ENCODE measurements at regions not wholly inside any gene's neighbourhood (a gene's known extent, or its start where the extent isn't known, plus 50 kb on each side); places are given as distances from the start of the nearest gene placed in this dataset.

DNA sequence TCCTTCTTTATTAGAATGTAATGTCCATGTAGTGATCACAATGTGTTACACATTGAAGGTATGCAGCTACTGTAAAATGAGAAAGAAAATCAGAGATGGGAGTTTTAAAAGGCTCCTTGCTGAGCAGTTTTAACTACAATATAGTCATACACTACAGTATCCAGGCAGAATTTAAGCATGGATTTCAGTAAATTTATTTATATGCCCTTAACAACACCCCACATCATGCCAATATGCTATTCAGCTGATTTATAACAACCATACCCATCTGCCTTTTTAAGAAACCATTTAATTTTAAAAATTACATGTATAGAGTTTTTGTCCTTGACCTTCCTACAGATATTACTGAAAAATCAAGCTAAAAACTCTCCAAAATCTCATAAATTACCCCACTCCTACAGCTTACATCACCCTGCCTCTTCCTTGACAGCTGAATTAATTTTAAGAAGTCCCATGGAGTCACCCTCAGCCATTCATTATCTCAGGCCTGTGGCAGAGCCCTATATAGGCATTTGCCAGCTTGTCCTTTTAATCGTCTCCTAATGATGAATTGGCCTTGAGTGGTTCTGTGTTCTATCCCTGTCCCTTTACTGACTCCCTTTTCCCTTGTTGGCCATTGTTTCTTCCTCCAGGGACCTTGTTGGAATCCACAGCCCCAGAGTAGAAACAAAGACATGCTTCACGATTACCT, 797.6 kb upstream of the ARRDC4 start:
- WGBS, 2 donors, result 71 to 75% methylated on average over 2 of the region's 2 CpGs
- no peaks in the 10 kb centered on the region for H3K9me3 ChIP-seq (ENCODE audit: control insufficient read depth in 4 of 4, insufficient read depth in 3 of 4, low read length in 3 of 4)
- H3K4me1 ChIP-seq (ENCODE audit: control insufficient read depth in 5 of 5, insufficient read depth in 5 of 5, low read length in 5 of 5), result peaks cover 0 to 17% (median 0%) of the 10 kb centered on the region in 5 donors
- H3K9ac ChIP-seq (ENCODE audit: insufficient read depth in 1 of 2, low read length in 2 of 2), result no peak overlapping the region
- TF ChIP-seq, protein P1, sequence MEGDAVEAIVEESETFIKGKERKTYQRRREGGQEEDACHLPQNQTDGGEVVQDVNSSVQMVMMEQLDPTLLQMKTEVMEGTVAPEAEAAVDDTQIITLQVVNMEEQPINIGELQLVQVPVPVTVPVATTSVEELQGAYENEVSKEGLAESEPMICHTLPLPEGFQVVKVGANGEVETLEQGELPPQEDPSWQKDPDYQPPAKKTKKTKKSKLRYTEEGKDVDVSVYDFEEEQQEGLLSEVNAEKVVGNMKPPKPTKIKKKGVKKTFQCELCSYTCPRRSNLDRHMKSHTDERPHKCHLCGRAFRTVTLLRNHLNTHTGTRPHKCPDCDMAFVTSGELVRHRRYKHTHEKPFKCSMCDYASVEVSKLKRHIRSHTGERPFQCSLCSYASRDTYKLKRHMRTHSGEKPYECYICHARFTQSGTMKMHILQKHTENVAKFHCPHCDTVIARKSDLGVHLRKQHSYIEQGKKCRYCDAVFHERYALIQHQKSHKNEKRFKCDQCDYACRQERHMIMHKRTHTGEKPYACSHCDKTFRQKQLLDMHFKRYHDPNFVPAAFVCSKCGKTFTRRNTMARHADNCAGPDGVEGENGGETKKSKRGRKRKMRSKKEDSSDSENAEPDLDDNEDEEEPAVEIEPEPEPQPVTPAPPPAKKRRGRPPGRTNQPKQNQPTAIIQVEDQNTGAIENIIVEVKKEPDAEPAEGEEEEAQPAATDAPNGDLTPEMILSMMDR (IDR thresholded peaks at IDR 0.05; ENCODE audit: control extremely low read depth, extremely low read depth), result no peak
- no peak overlapping the region for H3K27ac ChIP-seq (ENCODE audit: low read depth in 1 of 2, low read length in 1 of 2)
- DNase-seq, result no peak
- no peaks in the 10 kb centered on the region for H3K27me3 ChIP-seq (ENCODE audit: control insufficient read depth in 3 of 3, insufficient read depth in 3 of 3, low read length in 2 of 3)
- ATAC-seq (ENCODE audit: insufficient read depth, low FRiP score), result no peak
- H3K36me3 ChIP-seq (ENCODE audit: control insufficient read depth in 4 of 4, insufficient read depth in 4 of 4, low read length in 4 of 4), result no peaks in the 10 kb centered on the region
- no peak overlapping the region for H3K4me3 ChIP-seq

DNA sequence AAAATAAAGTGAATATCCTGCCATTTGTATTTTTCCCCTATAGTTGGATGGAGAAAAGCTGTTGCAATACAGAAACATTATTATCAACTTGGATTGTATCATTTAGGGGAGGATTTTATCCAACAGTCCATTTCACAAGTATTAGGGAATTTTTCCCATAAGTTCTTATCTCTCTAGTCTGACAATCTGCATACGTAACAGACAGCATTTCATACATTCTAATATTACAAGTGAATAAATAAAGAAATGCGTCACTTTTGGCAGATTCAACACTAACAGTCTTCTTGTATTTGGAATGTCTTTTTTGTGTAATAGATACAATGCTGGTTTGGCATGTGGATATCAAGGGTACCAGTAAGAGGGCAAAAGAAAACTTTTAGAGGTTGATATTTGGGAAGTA, 795.3 kb upstream of the ARRDC4 start:
- no peak overlapping the region for H3K9ac ChIP-seq (ENCODE audit: insufficient read depth in 1 of 2, low read length in 2 of 2)
- no peaks in the 10 kb centered on the region for H3K36me3 ChIP-seq (ENCODE audit: control insufficient read depth in 4 of 4, insufficient read depth in 4 of 4, low read length in 4 of 4)
- TF ChIP-seq, protein P1 (IDR thresholded peaks at IDR 0.05; ENCODE audit: control extremely low read depth, extremely low read depth), result no peak
- DNase-seq (peak in 2 of 3 donors; percentile 72 to 75), ATAC-seq (ENCODE audit: insufficient read depth, low FRiP score) (no peak)
- no peaks in the 10 kb centered on the region for H3K9me3 ChIP-seq (ENCODE audit: control insufficient read depth in 4 of 4, insufficient read depth in 3 of 4, low read length in 3 of 4)
- WGBS, 2 donors, result 79 to 90% methylated on average over 2 of the region's 2 CpGs
- peaks cover 0 to 17% (median 0%) of the 10 kb centered on the region in 5 donors for H3K4me1 ChIP-seq (ENCODE audit: control insufficient read depth in 5 of 5, insufficient read depth in 5 of 5, low read length in 5 of 5)
- H3K27me3 ChIP-seq (ENCODE audit: control insufficient read depth in 3 of 3, insufficient read depth in 3 of 3, low read length in 2 of 3), result no peaks in the 10 kb centered on the region
- no peak overlapping the region for H3K27ac ChIP-seq (ENCODE audit: low read depth in 1 of 2, low read length in 1 of 2)
- H3K4me3 ChIP-seq, result no peak overlapping the region

DNA sequence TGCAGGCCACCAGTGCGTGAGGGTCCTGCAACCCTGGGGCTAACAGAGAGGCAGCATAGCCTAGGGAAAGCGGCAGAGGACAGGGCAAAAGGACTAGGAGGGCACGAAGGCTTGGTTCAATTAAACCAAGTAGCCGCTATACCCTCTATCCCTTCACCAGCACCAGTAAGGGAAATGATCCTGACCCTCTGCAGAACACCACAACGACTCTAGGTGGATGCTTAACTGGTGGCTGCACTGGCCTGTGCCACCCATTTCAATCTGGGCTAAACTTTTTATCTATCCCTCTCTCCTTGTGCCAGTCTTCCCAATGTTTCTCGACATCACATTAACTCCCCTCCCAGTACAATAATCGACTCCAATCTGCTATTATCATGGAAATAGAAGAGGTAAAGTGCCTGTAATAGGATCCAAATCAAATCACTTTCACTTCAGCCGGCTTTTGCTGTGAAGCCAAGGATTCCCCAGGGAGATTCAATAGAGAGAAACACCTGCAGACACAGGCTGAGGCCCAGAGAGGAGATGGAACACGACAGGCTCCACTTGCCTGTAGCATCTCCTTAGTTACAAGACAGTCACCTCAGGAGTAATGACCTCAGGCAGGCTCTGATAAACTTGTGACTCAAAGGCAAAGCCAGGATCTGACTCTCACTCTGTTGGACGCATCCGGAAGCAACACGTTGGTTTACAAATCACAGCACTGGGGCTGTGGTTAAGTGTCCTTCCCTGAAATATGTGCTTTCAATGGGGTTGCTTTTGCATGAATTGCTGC, 791.6 kb upstream of the ARRDC4 start:
- WGBS, 2 donors, result 66 to 67% methylated on average over 12 of the region's 12 CpGs
- Histone ChIP-seq H3K36me3 (ENCODE audit: control insufficient read depth in 4 of 4, insufficient read depth in 4 of 4, low read length in 4 of 4) (no peaks in the 10 kb centered on the region), H3K27me3 (ENCODE audit: control insufficient read depth in 3 of 3, insufficient read depth in 3 of 3, low read length in 2 of 3) (no peaks in the 10 kb centered on the region), H3K4me3 (no peak overlapping the region), H3K9ac (ENCODE audit: insufficient read depth in 1 of 2, low read length in 2 of 2) (no peak overlapping the region), H3K27ac (ENCODE audit: low read depth in 1 of 2, low read length in 1 of 2) (no peak overlapping the region), H3K4me1 (ENCODE audit: control insufficient read depth in 5 of 5, insufficient read depth in 5 of 5, low read length in 5 of 5) (peaks cover 0 to 12% (median 0%) of the 10 kb centered on the region in 5 donors), H3K9me3 (ENCODE audit: control insufficient read depth in 4 of 4, insufficient read depth in 3 of 4, low read length in 3 of 4) (peaks cover 0 to 5% (median 0%) of the 10 kb centered on the region in 4 donors)
- DNase-seq, result no peak
- TF ChIP-seq, protein P1 (IDR thresholded peaks at IDR 0.05; ENCODE audit: control extremely low read depth, extremely low read depth), result no peak
- no peak for ATAC-seq (ENCODE audit: insufficient read depth, low FRiP score)

Data from lung (tissue), 11 donors.